ENCODE measurements at regions not wholly inside any gene's neighbourhood (a gene's known extent, or its start where the extent isn't known, plus 50 kb on each side); places are given as distances from the start of the nearest gene placed in this dataset.
A peak's percentile ranks its signal among the peaks of the same experiment; 100 is the strongest.

DNA sequence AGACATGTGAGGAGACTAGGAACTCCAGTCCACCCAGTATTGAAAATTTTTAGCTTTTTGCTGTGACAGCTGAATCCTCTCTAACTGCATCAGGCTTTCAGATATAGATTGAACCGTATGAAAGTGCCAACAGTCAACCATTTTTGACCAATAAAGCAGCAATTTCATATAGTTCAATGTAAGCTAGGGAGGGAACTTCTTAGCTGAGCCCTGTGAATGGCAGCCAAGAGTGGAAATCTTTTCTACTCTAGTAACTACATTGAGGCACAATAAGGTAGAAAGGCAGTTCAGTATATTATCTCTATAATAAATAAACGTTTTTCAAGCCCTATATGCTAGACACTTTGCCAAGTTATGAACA is 96.3 kb upstream of the TANK start:
- intact Hi-C loops (cut with micrococcal nuclease), result no loop called here
- H3K4me1 ChIP-seq (ENCODE audit: control insufficient read depth in 1 of 2, insufficient read depth in 2 of 2, low read length in 2 of 2), result peaks cover 0 to 5% of the 10 kb centered on the region in 2 donors

DNA sequence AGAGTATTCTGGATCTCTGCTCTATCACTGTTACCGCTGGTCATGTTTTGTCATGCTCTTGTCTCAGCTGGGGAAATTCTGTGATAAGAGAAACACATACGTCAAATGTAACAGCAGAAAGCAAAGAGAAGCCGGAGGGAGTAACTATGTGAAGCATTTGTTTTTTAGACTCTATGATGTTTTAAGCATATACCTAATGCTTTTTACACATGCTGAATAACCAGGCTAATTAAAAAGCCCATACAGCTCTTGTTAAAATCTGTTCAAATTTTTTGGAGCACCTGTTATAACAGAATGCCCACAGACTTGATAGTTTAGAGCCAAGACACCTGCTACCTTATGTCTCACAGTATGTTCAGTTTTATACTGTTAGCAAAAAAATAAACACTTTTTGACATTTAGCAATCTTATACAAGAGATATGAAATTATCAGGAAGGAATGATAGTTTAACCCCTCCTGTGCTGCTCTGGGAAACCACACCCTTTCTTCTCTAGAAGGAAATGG is 92.3 kb upstream of the TANK start:
- Histone ChIP-seq H3K4me1 (ENCODE audit: control insufficient read depth in 1 of 2, insufficient read depth in 2 of 2, low read length in 2 of 2) (peaks cover 0 to 5% of the 10 kb centered on the region in 2 donors), H3K27ac (ENCODE audit: low read depth in 1 of 2, low read length in 2 of 2) (no peak overlapping the region), H3K27me3 (ENCODE audit: control insufficient read depth in 2 of 2, insufficient read depth in 2 of 2, low read length in 2 of 2) (no peaks in the 10 kb centered on the region), H3K36me3 (replicated peaks in 1 of 2; ENCODE audit: control insufficient read depth in 1 of 2, insufficient read depth in 2 of 2, low read length in 2 of 2) (no peaks in the 10 kb centered on the region), H3K9ac (ENCODE audit: insufficient read depth, low read length, poor library complexity, severe bottlenecking) (no peak overlapping the region), H3K4me3 (replicated peaks in 1 of 3; ENCODE audit: low read depth in 2 of 3, low read length in 3 of 3) (no peak overlapping the region), H2AFZ (ENCODE audit: insufficient read depth, low read depth, low read length, poor library complexity, severe bottlenecking) (no peak overlapping the region), H3K4me2 (replicated peaks; ENCODE audit: extremely low read depth, low read length, poor library complexity, severe bottlenecking) (no peak overlapping the region), H3K9me3 (replicated peaks in 1 of 2; ENCODE audit: control insufficient read depth in 1 of 2, insufficient read depth in 1 of 2, low read length in 2 of 2) (no peaks in the 10 kb centered on the region), H4K20me1 (ENCODE audit: insufficient read depth, low read length) (no peaks in the 10 kb centered on the region), H3K79me2 (ENCODE audit: insufficient read depth, low read length) (no peaks in the 10 kb centered on the region)
- peaks cover 0 to 2% (median 2%) of the 10 kb centered on the region in 3 donors for H3K27me3 Mint-ChIP-seq (ENCODE audit: low read depth in 3 of 3)
- TF ChIP-seq, protein P1, sequence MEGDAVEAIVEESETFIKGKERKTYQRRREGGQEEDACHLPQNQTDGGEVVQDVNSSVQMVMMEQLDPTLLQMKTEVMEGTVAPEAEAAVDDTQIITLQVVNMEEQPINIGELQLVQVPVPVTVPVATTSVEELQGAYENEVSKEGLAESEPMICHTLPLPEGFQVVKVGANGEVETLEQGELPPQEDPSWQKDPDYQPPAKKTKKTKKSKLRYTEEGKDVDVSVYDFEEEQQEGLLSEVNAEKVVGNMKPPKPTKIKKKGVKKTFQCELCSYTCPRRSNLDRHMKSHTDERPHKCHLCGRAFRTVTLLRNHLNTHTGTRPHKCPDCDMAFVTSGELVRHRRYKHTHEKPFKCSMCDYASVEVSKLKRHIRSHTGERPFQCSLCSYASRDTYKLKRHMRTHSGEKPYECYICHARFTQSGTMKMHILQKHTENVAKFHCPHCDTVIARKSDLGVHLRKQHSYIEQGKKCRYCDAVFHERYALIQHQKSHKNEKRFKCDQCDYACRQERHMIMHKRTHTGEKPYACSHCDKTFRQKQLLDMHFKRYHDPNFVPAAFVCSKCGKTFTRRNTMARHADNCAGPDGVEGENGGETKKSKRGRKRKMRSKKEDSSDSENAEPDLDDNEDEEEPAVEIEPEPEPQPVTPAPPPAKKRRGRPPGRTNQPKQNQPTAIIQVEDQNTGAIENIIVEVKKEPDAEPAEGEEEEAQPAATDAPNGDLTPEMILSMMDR (IDR thresholded peaks at IDR 0.05), result no peak
- H3K4me3 Mint-ChIP-seq, result no peak overlapping the region
- DNase-seq, result no peak
- peaks cover 5% of the 10 kb centered on the region for H3K4me1 Mint-ChIP-seq
- H3K36me3 Mint-ChIP-seq, result no peaks in the 10 kb centered on the region
- intact Hi-C loops (cut with micrococcal nuclease), result no loop called here
- peaks cover 0 to 2% (median 0%) of the 10 kb centered on the region in 7 donors for H3K9me3 Mint-ChIP-seq
- WGBS (ENCODE audit: insufficient coverage), result no CpG with 5 or more reads among the region's 3 CpGs
- H3K27ac Mint-ChIP-seq, result no peak overlapping the region

More for the DNA sequence above, 96.3 kb upstream of the TANK start:
- Histone ChIP-seq H3K27me3 (ENCODE audit: control insufficient read depth in 2 of 2, insufficient read depth in 2 of 2, low read length in 2 of 2) (no peaks in the 10 kb centered on the region), H3K4me2 (replicated peaks; ENCODE audit: extremely low read depth, low read length, poor library complexity, severe bottlenecking) (no peak overlapping the region), H3K79me2 (ENCODE audit: insufficient read depth, low read length) (no peaks in the 10 kb centered on the region), H3K4me3 (replicated peaks in 1 of 3; ENCODE audit: low read depth in 2 of 3, low read length in 3 of 3) (no peak overlapping the region), H3K27ac (ENCODE audit: low read depth in 1 of 2, low read length in 2 of 2) (no peak overlapping the region), H3K9me3 (replicated peaks in 1 of 2; ENCODE audit: control insufficient read depth in 1 of 2, insufficient read depth in 1 of 2, low read length in 2 of 2) (no peaks in the 10 kb centered on the region), H2AFZ (ENCODE audit: insufficient read depth, low read depth, low read length, poor library complexity, severe bottlenecking) (peak overlapping the region; percentile 1), H3K36me3 (replicated peaks in 1 of 2; ENCODE audit: control insufficient read depth in 1 of 2, insufficient read depth in 2 of 2, low read length in 2 of 2) (no peaks in the 10 kb centered on the region), H4K20me1 (ENCODE audit: insufficient read depth, low read length) (no peaks in the 10 kb centered on the region), H3K9ac (ENCODE audit: insufficient read depth, low read length, poor library complexity, severe bottlenecking) (no peak overlapping the region)
- WGBS (ENCODE audit: insufficient coverage), result no CpG with 5 or more reads among the region's 2 CpGs
- Mint-ChIP-seq H3K4me3 (no peak overlapping the region), H3K9me3 (no peaks in the 10 kb centered on the region), H3K36me3 (no peaks in the 10 kb centered on the region), H3K4me1 (peaks cover 5% of the 10 kb centered on the region), H3K27me3 (ENCODE audit: low read depth in 3 of 3) (no peaks in the 10 kb centered on the region), H3K27ac (no peak overlapping the region)
- TF ChIP-seq, protein P1 (IDR thresholded peaks at IDR 0.05), result peak; percentile 42
- no peak for DNase-seq

Measured in CD14-positive monocyte (primary cell).